ENCODE measurements at regions not wholly inside any gene's neighbourhood (a gene's known extent, or its start where the extent isn't known, plus 50 kb on each side); places are given as distances from the start of the nearest gene placed in this dataset.

- no peaks in the 10 kb centered on the region for H3K27me3 ChIP-seq (replicated peaks in 1 of 4; ENCODE audit: control insufficient read depth in 3 of 4, extremely low read depth in 1 of 4, insufficient read depth in 3 of 4, low read length in 3 of 4)
Measured at GRCh38 chr15:77731067-77731466, 98.4 kb upstream of the LINGO1 start.

More at GRCh38 chr15:77731067-77731466, 98.4 kb upstream of the LINGO1 start:
- no peaks in the 10 kb centered on the region for H3K9me3 ChIP-seq (ENCODE audit: insufficient read depth in 2 of 2, low read depth in 1 of 2, low read length in 1 of 2)
- H2BK120ac ChIP-seq (replicated peaks; ENCODE audit: low read depth, low read length) = no peak overlapping the region
- no peak overlapping the region for H3K27ac ChIP-seq (ENCODE audit: low read depth, low read length)
- no peak overlapping the region for H4K91ac ChIP-seq (replicated peaks; ENCODE audit: insufficient read length, low read length)
- no peaks in the 10 kb centered on the region; the same call in 1 of the 2 replicates for H3K79me1 ChIP-seq (ENCODE audit: low read depth, low read length)
- no peak overlapping the region for H3K18ac ChIP-seq (ENCODE audit: extremely low read depth, low read length)
- 0 out of 2 replicates have a peak overlapping the region, but pooled peaks have one; percentile 21 for H2BK5ac ChIP-seq (ENCODE audit: low read depth, low read length)
- no peak overlapping the region for H2BK12ac ChIP-seq (ENCODE audit: low read depth, low read length)
- H4K5ac ChIP-seq (ENCODE audit: insufficient read length, low read depth, low read length) = no peak overlapping the region
- no peak for FAIRE-seq
- H3K23ac ChIP-seq (ENCODE audit: insufficient read length) = no peak overlapping the region
- no peaks in the 10 kb centered on the region for H3K36me3 ChIP-seq (ENCODE audit: control insufficient read depth in 2 of 4, insufficient read depth in 4 of 4, low read length in 3 of 4)
- no peak overlapping the region for H3K4ac ChIP-seq (replicated peaks; ENCODE audit: insufficient read length, low read depth, low read length)
- H4K20me1 ChIP-seq (replicated peaks in 1 of 2; ENCODE audit: control insufficient read depth in 1 of 2, insufficient read depth in 2 of 2, low read length in 2 of 2) = no peaks in the 10 kb centered on the region
- peaks cover 0 to 12% (median 0%) of the 10 kb centered on the region in 4 experiments; a peak in 2 of 7 replicates for H3K4me1 ChIP-seq (replicated peaks in 1 of 4; ENCODE audit: control insufficient read depth in 3 of 4, insufficient read depth in 4 of 4, low read length in 3 of 4)
- H2BK15ac ChIP-seq (ENCODE audit: low read length) = no peak overlapping the region
- H3K4me3 ChIP-seq (ENCODE audit: extremely low read depth in 1 of 4, insufficient read depth in 2 of 4, low read depth in 3 of 4, low read length in 4 of 4) = no peak overlapping the region
- no peak overlapping the region for H3K9ac ChIP-seq (replicated peaks in 1 of 4; ENCODE audit: extremely low read depth in 1 of 4, low read depth in 3 of 4, low read length in 3 of 4)
- CTCF ChIA-PET (ENCODE audit: partially characterized antibody) = interaction anchor here (0.9 to 7.7 kb wide), 9 partner anchors 9 to 90 kb away, joined by 3 to 39 read pairs (median 5); no protein-coding TSS in a partner anchor
- no peak overlapping the region; the same call in 1 of the 2 replicates for H2AK5ac ChIP-seq (ENCODE audit: low read depth, low read length)
- POLR2A ChIA-PET (ENCODE audit: partially characterized antibody) = no interaction called here
- no peak overlapping the region for H4K8ac ChIP-seq (ENCODE audit: extremely low read depth, insufficient read depth, low read length)
- no peak overlapping the region for H3K14ac ChIP-seq (ENCODE audit: insufficient read length)
- H2AFZ ChIP-seq (ENCODE audit: low read length) = no peak overlapping the region
- no peak overlapping the region for H2BK20ac ChIP-seq (ENCODE audit: low read length)
- H3K4me2 ChIP-seq (ENCODE audit: insufficient read depth in 1 of 2, low read depth in 2 of 2, low read length in 2 of 2) = no peak overlapping the region
- H3K56ac ChIP-seq (replicated peaks; ENCODE audit: insufficient read length, low read depth, low read length) = no peak overlapping the region
- DNase-seq (ENCODE audit: low read depth in 1 of 2, low spot score in 2 of 2) = no peak
- WGBS, 2 experiments (ENCODE audit: extremely low coverage in 1 of 2, insufficient coverage in 1 of 2, insufficient read length in 1 of 2, insufficient replicate concordance in 2 of 2, low coverage in 1 of 2, low lambda C conversion rate in 2 of 2, missing lambda C conversion rate in 1 of 2) = 94% methylated on average over 8 of the region's 8 CpGs; no CpG with 5 or more reads in 1 of the 2 experiments
- TF ChIP-seq ZNF274 (IDR thresholded peaks at IDR 0.05; ENCODE audit: borderline replicate concordance, extremely low read depth, low read length) = no peak
- TF ChIP-seq CTBP2 (IDR thresholded peaks at IDR 0.05; ENCODE audit: borderline replicate concordance, insufficient read depth, insufficient read length, low read length) = no peak
- no peak for TF ChIP-seq RXRA (IDR thresholded peaks at IDR 0.05; ENCODE audit: insufficient read depth, low read depth, low read length)
- TF ChIP-seq ATF2 (IDR thresholded peaks at IDR 0.05; ENCODE audit: low read length) = no peak
- no peaks in the 10 kb centered on the region for H3K79me2 ChIP-seq (ENCODE audit: control insufficient read depth in 1 of 2, insufficient read depth in 2 of 2, low read length in 2 of 2)
- H3K23me2 ChIP-seq (ENCODE audit: low read depth, low read length) = no peaks in the 10 kb centered on the region

Data from H1 (cell line).